Erythroblast (primary cell): ENCODE measurements at regions not wholly inside any gene's neighbourhood (a gene's known extent, or its start where the extent isn't known, plus 50 kb on each side); places are given as distances from the start of the nearest gene placed in this dataset.
"Not testable (repeated sequence)": the region's sequence is repeated elsewhere in the genome, so short reads cannot be mapped to it uniquely, and the experiment has no call there.

Source experiments
- DNase-seq, 2 experiments: peaks; one replicate each; lab custom pipeline; 2025; lab: John Stamatoyannopoulos, UW
- GATA1 ChIP-seq: IDR thresholded peaks from 2 replicates; pipeline ENCODE4 v1.6.1; 2011; ENCODE audit warnings: low read depth, mild to moderate bottlenecking, control low read depth, low read length, moderate library complexity
- POLR2A ChIP-seq: IDR thresholded peaks from 2 replicates; pipeline ENCODE4 v1.6.1; 2011; ENCODE audit warnings: mild to moderate bottlenecking, low read length

DNA sequence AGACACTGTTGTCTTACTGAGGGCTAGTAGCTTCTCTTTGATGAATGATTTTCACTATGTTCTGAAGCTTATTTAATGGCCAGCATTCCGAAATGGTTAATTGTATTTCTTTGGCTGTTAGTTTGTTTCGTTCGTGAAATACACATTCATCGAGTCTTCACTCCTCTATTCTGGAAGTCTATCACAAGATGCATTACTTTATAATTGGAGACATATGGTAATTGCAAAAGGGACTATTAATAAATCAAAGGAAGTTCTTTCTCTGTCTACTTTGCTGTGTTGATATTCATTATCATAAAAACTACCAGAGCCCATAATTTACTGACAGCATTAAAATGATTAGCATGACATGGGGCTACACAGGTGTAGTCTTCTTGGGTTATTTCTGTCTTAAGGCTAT, 133.8 kb upstream of the IGFBP3 start:
- no peak for DNase-seq
- TF ChIP-seq POLR2A (no peak), GATA1 (no peak)

GRCh38 chr7:46054272-46054671, 133.2 kb upstream of the IGFBP3 start:
- DNase-seq, result no peak
- TF ChIP-seq POLR2A (no peak), GATA1 (no peak)

GRCh38 chr7:46047581-46047980, 126.5 kb upstream of the IGFBP3 start:
- TF ChIP-seq GATA1 (no peak), POLR2A (no peak)
- DNase-seq, result no peak

GRCh38 chr7:46043338-46043737, 122.3 kb upstream of the IGFBP3 start:
- DNase-seq, result not testable (repeated sequence)

GRCh38 chr7:46039813-46040212, 118.7 kb upstream of the IGFBP3 start:
- not testable (repeated sequence) for DNase-seq

DNA sequence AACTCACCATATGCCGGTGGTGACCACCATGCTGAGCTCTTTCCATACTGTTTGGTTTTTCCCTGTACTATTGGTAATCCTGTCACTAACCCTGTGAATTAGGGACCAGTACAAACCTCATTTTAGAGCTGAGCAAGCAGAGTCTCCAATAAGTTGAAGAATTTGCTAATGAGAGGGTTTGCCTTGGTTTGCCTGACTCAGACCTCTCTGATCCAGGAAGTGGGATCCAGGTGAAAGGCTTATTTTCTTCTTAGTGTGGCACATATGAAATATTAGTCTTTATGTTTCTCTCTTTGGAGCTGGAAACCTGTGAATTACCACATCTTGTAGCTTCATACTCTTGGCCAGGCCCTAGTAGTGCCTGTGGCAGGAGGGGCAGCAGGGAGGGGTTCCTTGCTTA, 114.1 kb upstream of the IGFBP3 start:
- TF ChIP-seq GATA1 (no peak), POLR2A (no peak)
- no peak for DNase-seq

DNA sequence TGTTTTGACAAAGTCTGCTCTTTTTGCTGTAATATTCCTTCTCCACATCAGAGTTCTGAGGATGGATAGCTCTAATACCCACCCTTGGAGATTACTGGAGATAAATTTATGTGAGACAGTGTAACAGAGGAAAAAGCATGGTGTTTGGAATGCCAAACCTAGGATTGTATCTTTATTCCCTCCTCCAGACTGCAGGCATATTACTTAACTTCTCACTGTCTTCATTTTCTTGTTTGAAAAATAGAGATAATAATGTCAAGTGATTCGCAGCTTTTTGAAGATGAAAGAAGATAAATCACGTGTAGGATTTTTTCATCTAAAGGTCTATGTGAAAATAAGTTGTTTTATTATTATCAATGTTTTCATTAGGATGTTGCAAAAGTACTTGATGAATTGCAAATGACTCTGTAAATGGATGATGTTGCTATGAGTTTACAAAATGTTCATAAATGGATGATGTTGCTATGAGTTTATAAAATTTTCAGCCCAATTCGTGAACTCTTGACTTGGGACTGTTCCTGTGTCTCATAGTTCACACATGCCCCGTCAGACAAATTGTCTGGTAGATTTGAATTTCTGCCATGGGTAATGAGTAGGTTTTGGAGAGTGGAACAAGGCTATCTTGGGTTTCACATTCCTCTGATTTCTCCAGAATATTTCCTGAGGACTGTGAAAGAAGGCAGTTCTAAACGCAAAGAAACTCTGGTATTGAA, 113.1 kb upstream of the IGFBP3 start:
- DNase-seq, result no peak
- no peak for TF ChIP-seq GATA1
- no peak for TF ChIP-seq POLR2A

DNA sequence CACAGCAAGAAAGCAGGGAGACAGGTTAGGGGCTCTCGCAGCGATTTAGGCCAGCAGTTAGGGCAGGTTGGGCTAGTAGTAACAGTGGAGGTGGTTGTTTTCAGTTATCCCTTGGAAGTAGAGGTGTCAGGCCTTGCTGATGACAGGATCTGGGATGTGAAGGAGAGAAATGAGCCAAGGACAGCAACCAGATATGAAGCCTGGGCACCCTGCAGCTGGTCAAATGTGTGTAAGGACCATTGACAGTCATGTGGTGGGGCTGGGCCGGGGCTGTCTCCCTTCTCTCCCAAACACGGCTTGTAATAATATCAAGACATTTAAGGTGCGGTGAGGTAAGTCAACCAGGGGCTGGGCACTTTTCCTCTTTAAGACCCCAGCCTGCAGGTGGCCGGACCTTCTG, 112.5 kb upstream of the IGFBP3 start:
- no peak for DNase-seq
- TF ChIP-seq POLR2A (no peak), GATA1 (no peak)

DNA sequence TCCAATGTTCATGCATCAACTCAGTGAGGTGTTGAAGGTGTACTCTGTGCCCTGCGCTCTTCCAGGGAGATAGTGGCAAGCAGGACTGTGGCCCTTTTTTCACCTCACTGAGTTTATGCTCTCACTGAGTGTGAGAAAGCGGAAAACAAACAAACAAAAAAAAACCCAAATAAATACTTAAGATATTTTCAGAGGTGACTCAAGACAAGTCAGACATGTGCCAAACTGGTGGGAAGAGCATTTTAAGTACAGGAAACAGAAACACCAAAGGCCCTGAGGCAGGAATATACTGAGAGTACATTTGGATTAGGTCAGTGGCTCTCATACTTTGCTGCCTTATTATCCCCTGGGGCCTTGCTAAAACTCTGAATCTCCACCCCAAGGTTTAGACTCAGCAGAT, 111.9 kb upstream of the IGFBP3 start:
- no peak for TF ChIP-seq GATA1
- no peak for TF ChIP-seq POLR2A
- DNase-seq, result no peak

DNA sequence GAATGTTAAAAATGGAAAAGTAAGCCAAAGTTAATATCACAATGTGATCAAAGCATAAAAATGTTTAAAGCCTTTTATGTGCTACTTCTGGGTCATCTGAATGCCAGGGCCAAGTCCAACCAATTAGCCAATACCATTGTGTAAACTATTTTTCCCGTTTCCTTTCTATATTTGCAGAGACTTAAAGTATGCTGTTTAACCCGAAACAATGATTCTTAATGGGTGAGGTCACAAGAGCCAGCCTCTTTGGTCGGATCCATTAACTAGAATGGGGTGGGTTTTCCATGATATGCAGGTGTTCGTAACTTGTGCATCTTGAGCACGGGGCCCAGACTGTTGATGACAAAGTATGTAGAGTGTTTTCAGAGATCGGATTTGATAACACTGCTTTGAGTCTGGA, 111.3 kb upstream of the IGFBP3 start:
- TF ChIP-seq POLR2A, result no peak
- TF ChIP-seq GATA1, result no peak
- DNase-seq, result no peak

DNA sequence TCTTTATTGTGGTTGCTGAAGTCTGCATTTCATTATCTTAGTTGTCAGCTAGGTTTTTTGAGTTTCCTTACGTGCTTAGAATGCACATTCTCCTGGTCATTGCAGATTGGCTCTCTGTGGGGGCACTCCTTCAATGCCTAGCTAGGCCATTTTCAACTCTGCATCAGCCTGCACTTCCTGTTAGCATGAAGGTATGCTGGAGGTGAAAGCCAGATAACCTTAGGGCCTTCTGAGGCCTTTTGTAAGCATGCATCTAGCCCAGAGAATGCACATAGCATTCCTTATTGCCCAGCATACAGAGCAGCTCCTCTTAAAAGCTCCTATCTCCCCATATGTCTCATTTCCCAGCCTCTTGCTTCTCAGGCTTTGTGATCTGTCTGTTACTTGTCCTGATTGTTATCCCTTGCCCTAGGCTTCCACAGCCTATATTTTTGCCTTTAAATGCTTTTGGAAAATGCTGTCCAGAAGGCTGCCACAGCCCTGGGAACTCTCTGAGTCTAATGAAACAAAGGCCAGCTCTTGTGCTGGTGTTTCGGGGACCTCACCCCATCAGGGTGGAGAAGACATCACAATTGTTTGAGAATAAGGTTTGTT, 108.1 kb upstream of the IGFBP3 start:
- DNase-seq, result no peak
- TF ChIP-seq POLR2A (no peak), GATA1 (no peak)

DNA sequence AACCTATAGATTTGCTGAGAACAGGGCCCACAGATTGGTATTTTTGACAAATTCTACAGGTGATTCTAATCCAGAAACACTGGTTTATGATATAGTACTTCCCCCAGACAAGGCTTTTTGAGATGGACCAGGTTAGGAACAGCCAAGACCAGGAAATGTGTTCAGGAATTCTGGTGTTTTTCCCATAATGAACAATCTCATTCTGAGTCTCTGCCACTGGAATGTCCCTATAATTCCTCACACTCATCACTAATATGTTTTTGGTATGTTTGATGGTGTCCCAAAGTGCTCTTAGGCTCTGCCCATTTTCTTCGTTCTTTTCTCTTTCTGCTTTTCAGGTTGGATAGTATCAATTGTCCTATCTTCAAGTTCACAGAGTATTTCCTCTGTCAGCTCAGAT, 107.2 kb upstream of the IGFBP3 start:
- no peak for TF ChIP-seq GATA1
- TF ChIP-seq POLR2A, result no peak
- DNase-seq, result no peak

DNA sequence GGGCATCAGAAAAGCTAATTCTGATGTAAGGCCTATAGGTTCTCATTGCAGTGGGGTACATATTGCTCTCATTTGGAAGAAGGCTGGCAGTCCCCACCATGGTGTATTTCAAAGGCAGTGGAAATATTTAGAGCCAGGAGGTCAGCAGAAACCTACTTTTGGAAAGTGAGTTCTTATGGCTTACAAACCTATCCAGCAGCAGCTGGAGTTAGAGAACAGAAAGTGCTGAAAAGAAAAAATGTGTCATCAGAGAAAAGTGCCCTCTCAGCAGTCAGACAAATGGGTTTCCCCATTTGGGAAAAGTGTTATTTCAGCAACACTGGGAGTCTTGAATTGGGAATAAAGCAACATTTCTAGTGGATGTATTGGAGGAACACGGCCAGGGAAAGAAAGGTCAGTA, 105.7 kb upstream of the IGFBP3 start:
- DNase-seq, result no peak
- no peak for TF ChIP-seq POLR2A
- TF ChIP-seq GATA1, result no peak

DNA sequence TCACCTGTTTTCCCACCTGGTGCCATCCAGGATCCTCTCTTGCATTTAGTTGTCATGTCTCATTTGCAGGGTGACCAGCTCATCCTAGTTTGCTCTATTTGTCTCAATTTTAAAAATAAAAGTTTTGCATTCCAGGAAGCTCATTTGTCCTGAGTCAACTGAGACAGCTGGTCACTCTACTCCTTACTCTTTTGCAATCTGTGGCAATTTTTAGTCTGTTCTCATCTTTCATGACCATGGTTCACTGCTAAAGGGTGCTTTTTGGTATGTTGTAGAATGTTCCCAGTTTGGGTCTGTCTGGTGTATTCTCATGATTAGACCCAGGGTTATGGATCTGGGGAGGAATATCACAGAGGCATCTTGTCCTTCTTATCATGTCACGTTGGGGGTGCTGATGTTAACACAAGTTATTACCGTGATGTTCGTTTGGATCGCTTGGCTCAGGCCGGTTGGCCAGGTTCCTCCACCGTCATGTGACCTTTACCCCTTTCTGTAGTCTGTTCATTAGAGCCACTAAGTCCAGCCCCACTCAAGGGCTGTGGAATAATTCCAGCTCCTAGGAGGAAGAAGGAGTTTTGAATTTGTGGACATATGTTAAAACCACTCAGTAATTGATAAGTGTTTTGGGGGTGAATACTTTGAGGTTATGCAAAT, 103.3 kb upstream of the IGFBP3 start:
- TF ChIP-seq GATA1 (no peak), POLR2A (no peak)
- DNase-seq, result no peak

DNA sequence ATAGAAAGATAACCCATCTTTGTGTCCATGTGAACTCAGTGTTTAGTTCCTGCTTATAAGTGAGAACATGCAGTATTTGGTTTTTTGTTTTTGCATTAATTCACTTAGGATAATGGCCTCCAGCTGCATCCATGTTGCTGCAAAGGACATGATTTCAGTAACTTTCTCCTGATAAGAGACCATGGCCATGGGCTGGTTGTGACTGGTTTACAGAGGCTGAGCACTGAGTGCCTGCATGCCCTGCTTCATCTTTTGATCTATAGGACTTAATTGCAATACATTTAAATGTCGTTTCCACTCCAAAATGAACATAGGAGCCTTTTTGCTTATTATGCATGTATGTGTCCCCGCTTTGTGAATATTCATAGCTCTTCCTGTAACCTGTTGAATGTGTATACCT, 101.3 kb upstream of the IGFBP3 start:
- no peak for TF ChIP-seq POLR2A
- DNase-seq, result no peak
